OCI-LY7 (cell line): ENCODE measurements at regions not wholly inside any gene's neighbourhood (a gene's known extent, or its start where the extent isn't known, plus 50 kb on each side); places are given as distances from the start of the nearest gene placed in this dataset.

Source experiments
- BruUV-seq: library from RNA; stranded (reverse); fragments of 400-500 nt; replicated peaks from 2 replicates; lab custom pipeline; 2021; lab: Mats Ljungman, UMichigan
- CTCF ChIA-PET: fragments of 300-600 bp; sonication (Branson Sonifier 250); formaldehyde crosslinking; loops from one replicate; lab custom pipeline; 2022; ENCODE audit warnings: antibody characterized with exemption; ENCODE audit not compliant: unreplicated experiment; lab: Charles Lee
- POLR2A ChIA-PET: fragments of 300-600 bp; sonication (Branson Sonifier 250); formaldehyde crosslinking; loops from one replicate; lab custom pipeline; 2022; ENCODE audit warnings: antibody characterized with exemption; lab: Charles Lee
- DNase-seq: peaks from one replicate; pipeline ENCODE4 v3.0.0-alpha.2; 2015; ENCODE audit warnings: low spot score
- H2AFZ ChIP-seq: fragments of 200-600 bp; sonication (generic), shearing (Covaris generic); 2 replicates; pipeline ENCODE4 v1.6.1; 2014; ENCODE audit warnings: mild to moderate bottlenecking, antibody characterized with exemption, low read length, moderate library complexity
- H3K27ac ChIP-seq: fragments of 200-600 bp; sonication (generic); 2 replicates; pipeline ENCODE4 v1.5.1; 2014; ENCODE audit warnings: mixed run types, low read depth, mild to moderate bottlenecking, moderate library complexity, low read length, inconsistent platforms; ENCODE audit not compliant: poor library complexity, severe bottlenecking
- H3K36me3 ChIP-seq: fragments of 200-600 bp; sonication (generic); 2 replicates; pipeline ENCODE4 v1.6.1; 2014; ENCODE audit warnings: mild to moderate bottlenecking, antibody characterized with exemption, low read length, moderate library complexity, mixed read lengths; ENCODE audit not compliant: insufficient read depth
- H3K4me1 ChIP-seq: fragments of 200-600 bp; sonication (generic); 2 replicates; pipeline ENCODE4 v1.5.1; 2014; ENCODE audit warnings: mild to moderate bottlenecking, low read length; ENCODE audit not compliant: insufficient read depth, poor library complexity, severe bottlenecking
- H3K4me2 ChIP-seq: fragments of 200-600 bp; sonication (generic); 2 replicates; pipeline ENCODE4 v1.6.1; 2014; ENCODE audit warnings: mild to moderate bottlenecking, low read length
- H3K4me3 ChIP-seq: fragments of 200-600 bp; sonication (generic); 2 replicates; pipeline ENCODE4 v1.5.1; 2014; ENCODE audit warnings: mild to moderate bottlenecking, low read depth, low read length; ENCODE audit not compliant: poor library complexity, severe bottlenecking
- H3K79me2 ChIP-seq: fragments of 200-600 bp; sonication (generic); 2 replicates; pipeline ENCODE4 v1.6.1; 2016; ENCODE audit warnings: low read depth, mild to moderate bottlenecking, low read length, moderate library complexity, mixed read lengths; ENCODE audit not compliant: insufficient read depth
- H3K9me2 ChIP-seq: fragments of 200-600 bp; sonication (generic); 2 replicates; pipeline ENCODE4 v1.6.1; 2016; ENCODE audit warnings: mild to moderate bottlenecking, low read length, mixed read lengths; ENCODE audit not compliant: insufficient read depth
- H3K9me3 ChIP-seq: fragments of 200-600 bp; sonication (generic); 2 replicates; pipeline ENCODE4 v1.6.1; 2014; ENCODE audit warnings: mild to moderate bottlenecking, mixed run types, low read length, mixed read lengths
- H4K20me1 ChIP-seq: fragments of 200-600 bp; sonication (generic); 2 replicates; pipeline ENCODE4 v1.6.1; 2014; ENCODE audit warnings: mild to moderate bottlenecking, antibody characterized with exemption, low read length, moderate library complexity, mixed read lengths; ENCODE audit not compliant: insufficient read depth
- EZH2phosphoT487 ChIP-seq: fragments of 200-600 bp; sonication (generic); IDR thresholded peaks from 2 replicates; pipeline ENCODE4 v1.6.1; 2018; ENCODE audit warnings: low read depth, borderline replicate concordance, mild to moderate bottlenecking, mixed run types, antibody characterized with exemption, low read length, moderate library complexity, mixed read lengths
- intact Hi-C: fragments of 100-400 bp; cut with micrococcal nuclease; formaldehyde crosslinking; loops from one replicate; pipeline ENCODE4 v1.10.0; 2022; ENCODE audit not compliant: unreplicated experiment
- TF ChIP-seq, protein P1 (sequence below): fragments of 200-600 bp; sonication (generic); conservative IDR thresholded peaks from 2 replicates; pipeline ENCODE4 v1.5.1; 2014; ENCODE audit warnings: mild to moderate bottlenecking, antibody characterized with exemption, low read length, moderate library complexity, mixed read lengths

DNA sequence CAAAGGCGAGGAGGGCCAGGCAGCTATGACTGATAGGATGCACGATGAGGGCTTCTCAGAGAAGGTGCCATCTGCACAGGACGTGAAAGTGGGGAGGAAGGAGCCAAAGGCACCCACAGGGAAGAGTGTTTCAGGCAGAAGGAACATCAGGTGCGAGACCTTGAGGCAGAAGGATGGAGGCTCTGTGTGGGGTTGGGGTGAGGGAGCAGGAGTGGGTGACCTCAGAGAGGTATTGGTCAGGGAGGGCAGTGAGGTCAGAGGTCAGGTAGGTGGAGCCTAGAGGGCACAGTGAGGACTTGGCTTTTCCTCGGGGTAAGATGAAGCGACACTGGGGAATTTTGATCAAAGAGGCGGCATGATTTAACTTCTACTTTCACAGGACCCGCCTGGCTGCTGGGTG, 64.7 kb upstream of the XPA start:
- intact Hi-C loops, result no loop called here
- no peaks in the 10 kb centered on the region for H3K9me3 ChIP-seq
- H3K27ac ChIP-seq, result no peak overlapping the region
- CTCF ChIA-PET, result no interaction called here
- no peaks in the 10 kb centered on the region for H3K4me1 ChIP-seq
- no peaks in the 10 kb centered on the region for H3K79me2 ChIP-seq
- POLR2A ChIA-PET, result no interaction called here
- no peak overlapping the region for H2AFZ ChIP-seq
- H3K4me2 ChIP-seq, result no peak overlapping the region
- no peaks in the 10 kb centered on the region for H4K20me1 ChIP-seq
- DNase-seq, result no peak
- no peak for TF ChIP-seq EZH2phosphoT487
- TF ChIP-seq, protein P1, sequence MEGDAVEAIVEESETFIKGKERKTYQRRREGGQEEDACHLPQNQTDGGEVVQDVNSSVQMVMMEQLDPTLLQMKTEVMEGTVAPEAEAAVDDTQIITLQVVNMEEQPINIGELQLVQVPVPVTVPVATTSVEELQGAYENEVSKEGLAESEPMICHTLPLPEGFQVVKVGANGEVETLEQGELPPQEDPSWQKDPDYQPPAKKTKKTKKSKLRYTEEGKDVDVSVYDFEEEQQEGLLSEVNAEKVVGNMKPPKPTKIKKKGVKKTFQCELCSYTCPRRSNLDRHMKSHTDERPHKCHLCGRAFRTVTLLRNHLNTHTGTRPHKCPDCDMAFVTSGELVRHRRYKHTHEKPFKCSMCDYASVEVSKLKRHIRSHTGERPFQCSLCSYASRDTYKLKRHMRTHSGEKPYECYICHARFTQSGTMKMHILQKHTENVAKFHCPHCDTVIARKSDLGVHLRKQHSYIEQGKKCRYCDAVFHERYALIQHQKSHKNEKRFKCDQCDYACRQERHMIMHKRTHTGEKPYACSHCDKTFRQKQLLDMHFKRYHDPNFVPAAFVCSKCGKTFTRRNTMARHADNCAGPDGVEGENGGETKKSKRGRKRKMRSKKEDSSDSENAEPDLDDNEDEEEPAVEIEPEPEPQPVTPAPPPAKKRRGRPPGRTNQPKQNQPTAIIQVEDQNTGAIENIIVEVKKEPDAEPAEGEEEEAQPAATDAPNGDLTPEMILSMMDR, result no peak
- no TSS peak for BruUV-seq
- no peak overlapping the region for H3K4me3 ChIP-seq
- no peaks in the 10 kb centered on the region for H3K36me3 ChIP-seq
- H3K9me2 ChIP-seq, result no peaks in the 10 kb centered on the region

DNA sequence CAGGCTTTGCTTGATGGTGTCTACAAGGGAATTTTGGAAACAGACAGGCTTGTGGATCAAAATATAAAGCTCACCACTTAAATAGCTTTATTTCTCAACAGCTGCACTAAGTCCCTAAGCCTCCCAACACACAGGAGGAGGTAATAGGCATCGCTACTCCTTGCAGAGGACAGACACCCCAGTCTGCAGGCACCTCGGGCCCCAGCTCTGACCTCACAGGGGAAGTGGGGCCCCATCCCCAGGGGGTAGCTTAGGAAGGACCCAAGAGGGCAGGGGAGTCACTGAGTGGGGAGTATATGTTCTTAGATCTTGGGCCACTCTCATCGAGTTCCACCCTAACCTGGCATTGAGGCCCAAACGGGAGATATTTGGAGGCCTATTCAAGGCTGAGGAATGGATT, 66.7 kb upstream of the XPA start:
- H3K79me2 ChIP-seq, result no peaks in the 10 kb centered on the region
- no peak overlapping the region for H3K4me3 ChIP-seq
- no peaks in the 10 kb centered on the region for H3K4me1 ChIP-seq
- DNase-seq, result no peak
- intact Hi-C loops, result no loop called here
- H4K20me1 ChIP-seq, result no peaks in the 10 kb centered on the region
- no peaks in the 10 kb centered on the region for H3K9me2 ChIP-seq
- no peak overlapping the region for H2AFZ ChIP-seq
- no TSS peak for BruUV-seq
- H3K36me3 ChIP-seq, result no peaks in the 10 kb centered on the region
- no peak overlapping the region for H3K27ac ChIP-seq
- no peak overlapping the region for H3K4me2 ChIP-seq
- TF ChIP-seq, protein P1, result no peak
- no peak for TF ChIP-seq EZH2phosphoT487
- ChIA-PET POLR2A (interaction anchor here (0.6 kb wide), 1 partner anchor 311 kb away, joined by 4 read pairs; no protein-coding TSS in a partner anchor), CTCF (no interaction called here)
- no peaks in the 10 kb centered on the region for H3K9me3 ChIP-seq

DNA sequence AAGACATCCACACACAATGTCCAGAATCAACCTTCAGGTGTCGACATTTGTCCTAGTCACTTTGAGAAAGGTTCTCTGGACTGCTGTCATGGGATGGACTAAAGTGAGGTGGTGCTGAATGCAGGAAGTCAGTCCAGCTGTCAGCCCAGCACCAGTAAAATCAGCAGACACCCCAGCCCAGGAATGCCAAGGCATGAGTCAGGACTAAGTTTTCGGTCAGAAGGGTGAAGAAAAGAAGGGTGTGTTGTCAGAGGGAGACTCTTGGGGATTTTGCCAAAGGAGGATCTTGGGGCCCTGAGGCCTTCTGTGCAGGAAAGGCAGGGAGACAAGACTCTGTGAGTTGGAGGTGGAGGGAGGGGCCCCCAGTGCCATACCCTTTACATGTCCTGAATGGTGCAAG, 69.0 kb upstream of the XPA start:
- DNase-seq, result no peak
- no peaks in the 10 kb centered on the region for H3K4me1 ChIP-seq
- no peak overlapping the region for H3K4me3 ChIP-seq
- intact Hi-C loops, result no loop called here
- TF ChIP-seq, protein P1, result no peak
- no peak for TF ChIP-seq EZH2phosphoT487
- ChIA-PET CTCF (no interaction called here), POLR2A (no interaction called here)
- no peaks in the 10 kb centered on the region for H4K20me1 ChIP-seq
- H3K4me2 ChIP-seq, result no peak overlapping the region
- no peak overlapping the region for H3K27ac ChIP-seq
- no peaks in the 10 kb centered on the region for H3K79me2 ChIP-seq
- no peak overlapping the region for H2AFZ ChIP-seq
- no peaks in the 10 kb centered on the region for H3K9me3 ChIP-seq
- no peaks in the 10 kb centered on the region for H3K9me2 ChIP-seq
- no peaks in the 10 kb centered on the region for H3K36me3 ChIP-seq
- BruUV-seq, result no TSS peak
